HG02840 (cell line): ENCODE measurements at regions not wholly inside any gene's neighbourhood (a gene's known extent, or its start where the extent isn't known, plus 50 kb on each side); places are given as distances from the start of the nearest gene placed in this dataset.

Source experiments
- ATAC-seq: cut with Tn5 transposase; IDR thresholded peaks from one replicate; pipeline ENCODE4 v1.9.1; 2021; ENCODE audit warnings: mild to moderate bottlenecking, moderate library complexity, moderate number of reproducible peaks; ENCODE audit not compliant: unreplicated experiment, low FRiP score

DNA sequence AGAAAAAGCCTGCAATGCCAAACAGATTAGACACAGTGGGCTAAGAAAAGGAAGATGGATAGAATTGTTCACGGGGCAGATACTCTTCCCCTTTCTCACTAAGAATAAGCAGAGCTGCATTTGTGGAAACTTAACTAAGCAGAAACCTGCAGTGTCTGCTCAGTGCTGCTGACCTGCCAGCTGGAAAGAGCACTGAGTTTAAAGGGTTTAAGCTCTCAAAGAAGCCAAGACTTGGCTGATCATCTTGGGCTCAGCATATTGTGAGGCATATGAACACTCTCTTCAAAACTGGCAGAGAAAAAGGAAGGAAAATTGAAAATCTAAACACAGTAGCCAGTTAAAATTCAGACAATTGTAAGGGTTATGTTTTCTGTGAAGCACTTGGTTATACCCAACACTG, 711.1 kb upstream of the EPHA7 start:
- no peak for ATAC-seq

DNA sequence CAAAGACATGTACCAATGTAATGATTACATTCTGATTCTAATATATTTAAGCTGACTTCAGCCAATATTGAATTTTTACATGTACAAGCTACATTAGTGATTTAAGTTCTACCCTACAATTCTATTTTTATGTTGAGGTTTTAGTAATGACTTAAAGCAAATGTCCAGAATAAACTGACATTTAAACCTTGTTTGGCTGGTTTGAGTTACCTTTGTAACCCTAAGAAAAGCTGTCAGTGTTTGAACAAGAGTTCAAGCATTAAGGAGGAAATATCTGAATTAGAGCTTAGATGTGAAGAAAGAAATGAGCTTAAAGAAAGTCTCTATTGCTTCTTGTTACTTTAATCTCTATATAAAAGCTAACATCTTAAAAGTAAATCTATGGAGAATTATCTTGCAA, 710.6 kb upstream of the EPHA7 start:
- ATAC-seq, result no peak

DNA sequence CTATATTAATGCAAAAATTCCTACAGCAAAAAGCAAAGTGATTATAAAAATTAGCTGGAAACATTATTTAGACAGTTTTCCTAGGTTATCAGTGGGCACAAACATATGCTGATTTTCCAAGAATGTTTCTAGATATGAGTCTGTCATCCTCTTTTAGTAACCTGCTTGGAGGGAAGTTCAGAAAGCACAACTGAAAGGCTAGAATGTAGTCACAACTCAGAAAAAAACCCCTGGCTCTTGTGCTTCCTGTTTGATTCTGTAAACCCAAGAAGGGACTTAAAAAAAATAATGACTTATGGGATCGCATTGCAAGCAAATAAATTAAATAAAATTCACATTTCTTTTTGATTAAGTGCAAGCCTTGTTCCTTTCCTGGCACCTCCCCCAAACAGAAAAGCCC, 708.4 kb upstream of the EPHA7 start:
- ATAC-seq, result no peak

DNA sequence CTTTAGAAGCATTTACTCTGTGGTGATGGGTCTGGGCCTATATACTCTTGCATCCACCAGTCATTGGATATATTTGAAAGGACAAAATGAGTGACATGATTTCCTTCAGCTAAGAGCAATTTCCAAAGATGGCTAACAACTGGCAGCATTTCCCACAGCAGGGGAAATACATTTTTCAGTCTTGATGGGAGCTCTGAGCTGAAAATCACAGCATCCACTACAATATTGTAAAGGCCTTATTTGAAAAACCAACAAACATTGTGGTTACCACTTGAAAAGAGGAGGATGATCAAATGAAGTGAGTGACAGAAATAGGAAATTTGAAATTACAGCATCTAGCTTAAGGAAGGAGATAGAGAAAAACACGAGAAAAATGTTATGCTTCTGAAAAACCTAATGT, 705.0 kb upstream of the EPHA7 start:
- no peak for ATAC-seq

DNA sequence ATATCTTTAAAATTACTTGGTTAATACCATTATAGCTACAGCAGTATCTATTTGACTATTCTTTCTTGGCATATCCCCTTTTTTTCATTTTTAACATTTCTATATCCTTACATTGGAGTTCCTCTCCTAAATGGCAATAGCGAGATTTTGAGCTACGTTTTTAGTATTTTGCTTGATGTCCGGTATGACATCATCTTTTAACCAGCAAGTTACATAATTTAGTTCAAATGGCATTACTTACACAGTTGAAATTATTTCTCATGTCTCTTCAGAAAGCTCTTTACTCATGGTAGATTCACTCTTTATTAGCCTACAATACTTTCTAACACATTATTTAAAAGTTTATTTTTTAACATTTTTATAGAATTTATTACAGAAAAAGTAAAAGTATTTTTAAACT, 701.7 kb upstream of the EPHA7 start:
- ATAC-seq, result no peak

DNA sequence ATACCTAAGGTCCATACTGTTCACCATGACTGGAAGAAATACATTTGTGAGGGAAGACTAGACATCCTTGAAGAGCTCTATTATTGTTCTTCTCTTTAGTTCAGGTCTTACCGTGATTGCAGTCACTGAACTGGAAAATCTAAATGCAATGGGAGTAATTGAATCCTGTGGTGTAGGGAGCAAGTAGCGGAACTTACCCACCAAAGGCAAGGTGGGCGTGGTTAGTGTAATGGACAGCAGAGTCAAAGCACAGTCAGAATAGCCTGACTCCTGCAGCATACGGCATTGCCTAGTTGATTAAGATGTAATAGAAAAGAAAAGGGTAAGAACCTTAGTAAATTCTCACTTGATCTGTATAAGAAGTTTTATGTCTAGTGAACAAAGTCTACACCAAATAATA, 679.7 kb upstream of the EPHA7 start:
- ATAC-seq, result no peak

DNA sequence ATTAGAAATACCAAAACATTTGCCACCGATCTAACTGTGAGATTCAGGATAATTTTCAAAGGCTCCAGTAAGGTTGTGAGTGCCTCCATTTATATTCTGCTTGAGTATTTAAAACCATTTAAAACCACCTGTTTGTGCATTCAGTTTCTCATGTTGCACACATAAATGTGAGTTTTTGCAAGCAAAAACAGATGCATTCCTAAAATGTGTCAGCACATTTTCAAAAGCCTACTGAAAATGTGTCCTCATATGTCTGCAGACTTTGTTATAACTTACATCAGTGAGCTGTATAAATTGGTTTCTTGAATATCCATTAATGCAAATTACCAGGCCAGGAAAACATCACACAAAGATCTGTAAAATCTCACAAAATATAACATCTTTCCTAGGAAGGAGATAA, 676.6 kb upstream of the EPHA7 start:
- ATAC-seq, result no peak

DNA sequence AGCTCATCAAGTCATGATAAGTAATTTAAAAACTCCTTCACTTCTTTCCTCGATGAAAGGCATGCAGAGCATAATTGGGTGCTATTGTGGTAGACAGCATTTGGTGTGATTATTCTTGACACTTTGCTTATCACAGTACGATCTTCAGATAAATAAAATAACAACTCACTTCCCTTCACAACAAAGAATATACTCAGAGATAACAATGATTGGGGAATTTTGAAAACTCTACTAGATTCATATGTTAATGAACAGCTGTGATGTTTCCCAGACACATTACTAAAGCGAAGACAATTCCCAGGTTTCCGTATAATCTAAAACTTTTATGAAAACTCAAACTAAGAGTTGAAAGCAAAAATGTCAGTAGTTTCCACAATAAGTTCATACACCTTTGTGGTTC, 670.6 kb upstream of the EPHA7 start:
- ATAC-seq, result no peak

DNA sequence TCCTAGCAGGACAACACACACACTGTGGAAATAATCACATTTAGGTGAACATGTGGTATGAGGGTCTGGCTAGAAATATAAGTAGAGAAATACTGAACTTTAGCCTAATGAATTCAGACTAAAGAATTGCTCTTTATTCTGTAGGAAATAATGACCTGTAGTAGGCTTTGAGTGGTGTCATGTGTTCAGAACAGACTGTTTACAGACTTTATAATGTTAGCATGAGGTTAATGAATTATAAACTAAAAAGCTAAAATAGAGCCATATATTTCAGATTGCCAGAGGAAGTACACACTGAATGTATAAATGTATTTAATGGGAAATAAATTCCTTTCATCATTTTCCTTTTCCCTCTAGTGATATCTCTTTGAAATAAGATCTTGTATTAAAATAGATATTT, 669.5 kb upstream of the EPHA7 start:
- no peak for ATAC-seq

DNA sequence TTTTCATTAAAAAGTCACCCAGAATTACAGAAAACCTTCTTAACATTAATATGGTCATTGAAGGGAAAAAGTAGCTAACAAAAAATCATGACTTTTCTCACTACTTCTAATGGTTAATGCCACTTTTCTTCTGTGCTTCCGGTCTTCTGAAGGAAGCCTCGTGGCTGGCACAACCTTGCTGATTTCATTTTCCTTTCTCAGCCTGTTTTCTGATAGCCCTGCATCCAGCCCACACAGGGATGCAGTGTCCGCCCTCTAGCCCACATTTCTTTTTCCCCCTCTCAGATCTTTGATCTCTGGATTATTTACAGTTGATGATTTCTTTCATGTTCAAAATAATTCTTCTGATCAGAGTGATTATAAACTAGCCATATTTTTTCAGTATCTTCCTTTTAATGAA, 655.4 kb upstream of the EPHA7 start:
- no peak for ATAC-seq

DNA sequence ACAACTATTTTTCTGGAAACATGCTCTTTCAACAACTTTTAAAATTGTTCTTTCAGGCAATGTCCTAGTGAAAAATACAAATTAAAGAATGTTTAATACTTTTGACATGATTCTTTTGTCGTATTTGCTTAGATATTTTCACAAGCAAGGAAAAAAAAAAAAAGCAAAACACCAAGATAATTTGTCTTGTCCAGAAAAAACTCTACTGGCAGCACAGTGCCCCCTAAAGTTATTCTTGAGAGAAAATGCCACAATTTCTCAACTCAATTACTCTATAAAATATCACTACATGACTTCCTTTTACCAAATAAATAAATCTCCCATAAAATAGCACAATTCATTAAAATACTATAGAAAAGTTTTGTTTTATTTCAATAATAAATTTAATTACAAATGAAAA, 652.5 kb upstream of the EPHA7 start:
- ATAC-seq, result no peak

DNA sequence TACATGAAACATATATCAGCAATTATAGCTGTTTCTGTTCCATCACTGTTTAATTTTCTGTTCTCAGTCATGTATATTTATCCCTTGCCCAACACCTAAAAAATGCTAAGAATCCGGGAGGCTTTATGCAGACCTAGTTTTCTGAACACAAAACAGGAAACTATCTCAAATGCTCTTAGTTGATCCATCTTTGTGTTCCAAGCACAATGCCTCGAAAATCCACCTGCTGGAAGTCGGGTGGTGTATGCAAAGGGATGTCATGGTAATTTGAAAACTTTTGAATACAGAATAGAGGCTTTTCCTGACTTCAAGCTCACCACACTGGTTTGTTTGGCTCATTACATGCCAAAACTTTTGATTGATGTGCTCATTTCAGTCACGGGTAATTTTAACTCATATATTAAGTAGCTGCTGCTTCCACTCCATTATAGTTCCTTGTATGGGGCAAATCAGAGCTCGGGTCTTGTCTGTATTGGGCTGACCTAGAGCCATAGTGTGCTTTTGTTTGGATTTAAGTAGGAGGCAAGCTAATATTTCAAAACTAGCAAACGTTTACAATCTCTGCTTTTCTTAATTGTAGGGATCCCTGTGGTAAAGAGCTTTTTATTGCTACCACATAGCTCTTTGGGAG, 646.5 kb upstream of the EPHA7 start:
- no peak for ATAC-seq

DNA sequence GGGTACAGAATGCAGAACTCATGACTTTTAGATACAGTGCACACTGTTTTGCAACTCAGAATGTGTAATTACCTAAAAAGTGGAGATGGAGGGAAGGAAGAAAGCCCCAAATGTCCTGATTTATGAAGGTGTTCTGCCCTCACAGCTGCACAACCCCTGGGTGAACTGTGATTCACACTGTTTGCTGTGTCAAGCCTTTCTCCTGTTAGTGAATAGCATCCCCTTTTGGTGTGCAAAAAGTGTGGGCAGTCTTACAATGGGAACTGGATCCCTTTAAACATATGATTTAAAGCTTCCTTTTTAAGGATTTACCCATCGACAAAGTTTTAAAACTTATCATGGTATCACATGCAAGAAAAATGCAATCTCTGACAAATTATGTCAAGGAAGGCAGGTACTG, 633.4 kb upstream of the EPHA7 start:
- ATAC-seq, result no peak

DNA sequence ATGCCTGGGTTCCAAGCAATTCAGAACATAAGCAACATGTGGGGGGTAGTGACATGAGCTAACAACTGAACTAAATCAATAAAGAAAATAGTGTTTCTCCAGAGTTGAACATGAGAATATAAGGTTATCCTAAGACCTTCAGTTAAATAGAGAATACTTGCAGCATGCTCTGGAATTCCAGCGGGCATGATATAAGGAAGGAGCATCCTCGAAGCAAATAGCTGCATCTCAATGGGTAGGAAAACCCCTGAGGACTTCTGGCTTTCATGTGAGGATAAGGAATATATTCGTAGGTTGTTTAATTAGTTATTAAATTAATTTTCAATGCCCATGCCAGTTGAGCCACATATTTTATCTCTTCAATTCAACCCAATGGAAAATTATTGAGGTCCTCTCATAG, 631.2 kb upstream of the EPHA7 start:
- ATAC-seq, result no peak

DNA sequence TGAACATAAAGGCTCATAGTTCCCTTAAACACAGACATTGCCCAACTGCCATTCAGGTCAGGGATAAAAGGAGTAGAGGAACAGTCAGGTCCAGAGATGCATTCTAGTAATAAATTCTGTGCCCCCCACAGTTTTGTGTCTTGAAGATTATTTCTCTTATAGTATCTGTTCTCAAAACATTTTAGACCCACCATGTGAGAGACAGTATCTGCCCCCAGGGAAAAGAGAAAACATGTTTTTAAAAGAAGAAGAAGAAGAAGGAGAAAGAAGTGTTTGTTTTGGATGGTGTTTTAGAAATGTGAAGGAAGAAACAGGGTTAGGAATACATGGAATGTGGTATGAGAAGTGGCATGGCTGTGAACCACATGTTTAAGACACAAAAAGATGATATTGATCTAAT, 629.6 kb upstream of the EPHA7 start:
- ATAC-seq, result no peak

DNA sequence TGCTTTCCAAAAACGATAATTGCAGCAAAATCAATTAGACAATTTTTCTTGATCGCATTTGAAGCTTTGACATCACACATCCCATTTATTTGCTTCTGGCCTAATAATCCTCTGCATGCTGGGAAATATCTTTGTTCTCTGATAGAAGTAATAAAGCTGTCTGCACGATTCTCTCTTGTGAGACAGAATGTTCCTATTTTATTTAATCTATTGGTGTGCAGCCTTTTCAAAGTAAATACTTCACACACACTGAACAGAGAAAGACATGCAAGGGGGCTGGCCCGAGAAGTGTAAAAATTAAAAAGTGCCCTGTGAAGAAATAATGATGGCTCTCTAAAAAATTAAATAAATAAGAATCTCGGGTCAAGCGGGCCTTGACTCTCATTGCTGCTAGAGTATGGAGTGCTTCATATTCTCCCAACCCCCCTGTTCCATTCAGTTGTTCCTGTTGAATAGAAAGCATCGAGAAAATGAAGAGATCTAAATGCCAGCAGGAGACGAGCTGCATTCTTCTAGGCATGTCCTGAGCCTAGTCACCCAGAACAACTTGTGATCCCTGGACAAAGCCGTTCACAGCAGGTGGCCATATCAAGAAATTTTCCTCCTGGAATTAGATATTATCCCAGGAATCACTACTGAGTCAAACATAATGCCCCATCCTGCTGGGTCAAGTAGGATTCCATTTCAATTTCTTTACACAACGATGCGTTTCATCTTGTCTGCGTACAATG, 625.9 kb upstream of the EPHA7 start:
- ATAC-seq, result no peak

DNA sequence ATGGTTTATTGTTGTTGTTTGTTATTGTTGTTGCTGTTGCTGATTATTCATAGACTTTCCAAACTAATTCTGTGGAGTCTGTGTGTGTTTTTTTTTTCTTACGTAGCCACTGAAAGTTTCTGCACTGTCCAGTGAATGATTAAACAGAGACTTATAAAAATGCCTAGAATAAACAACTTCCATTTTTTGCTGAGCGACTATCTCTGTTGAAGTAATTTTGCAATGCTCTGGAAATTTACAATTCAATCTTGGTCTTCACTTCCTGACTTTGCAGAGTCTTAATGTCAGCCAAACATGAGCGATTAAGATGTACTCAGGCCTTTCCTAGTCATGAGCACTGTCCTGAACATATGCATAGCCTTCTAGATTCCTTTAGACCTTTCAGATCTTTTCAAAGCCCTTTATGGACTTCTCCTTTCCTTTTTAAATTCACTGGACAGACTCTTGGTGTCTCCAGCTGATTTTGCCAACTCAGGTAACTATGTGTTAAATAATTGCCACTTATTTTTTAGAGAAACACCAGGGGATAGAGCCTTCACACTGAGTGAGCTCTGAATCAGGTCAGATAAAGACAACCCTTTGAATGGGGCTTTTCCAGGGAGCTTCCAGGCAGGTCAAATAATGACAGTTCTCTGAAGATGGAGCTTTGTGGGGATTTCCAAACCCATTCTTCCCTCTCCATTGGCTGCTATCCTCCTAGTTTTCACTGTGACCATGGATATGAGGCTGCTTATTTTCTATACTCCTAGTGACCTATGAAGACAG, 622.8 kb upstream of the EPHA7 start:
- ATAC-seq, result no peak

DNA sequence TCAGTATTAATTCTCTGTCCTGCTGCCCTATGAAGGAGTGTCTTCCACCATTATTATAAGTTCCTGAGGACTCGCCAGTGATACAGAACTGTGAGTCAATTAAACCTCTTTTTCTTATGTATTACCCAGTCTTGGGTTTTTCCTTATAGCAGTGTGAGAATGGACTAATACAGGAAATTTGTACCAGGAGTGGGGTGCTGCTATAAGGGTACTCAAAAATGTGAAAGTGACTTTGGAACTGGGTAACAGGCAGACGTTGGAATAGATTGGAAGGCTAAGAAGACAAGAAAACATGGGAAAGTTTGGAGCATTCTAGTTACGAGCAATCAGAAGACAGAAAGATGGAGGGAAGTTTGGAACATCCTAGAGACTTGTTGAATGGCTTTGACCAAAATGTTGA, 616.7 kb upstream of the EPHA7 start:
- ATAC-seq, result no peak

DNA sequence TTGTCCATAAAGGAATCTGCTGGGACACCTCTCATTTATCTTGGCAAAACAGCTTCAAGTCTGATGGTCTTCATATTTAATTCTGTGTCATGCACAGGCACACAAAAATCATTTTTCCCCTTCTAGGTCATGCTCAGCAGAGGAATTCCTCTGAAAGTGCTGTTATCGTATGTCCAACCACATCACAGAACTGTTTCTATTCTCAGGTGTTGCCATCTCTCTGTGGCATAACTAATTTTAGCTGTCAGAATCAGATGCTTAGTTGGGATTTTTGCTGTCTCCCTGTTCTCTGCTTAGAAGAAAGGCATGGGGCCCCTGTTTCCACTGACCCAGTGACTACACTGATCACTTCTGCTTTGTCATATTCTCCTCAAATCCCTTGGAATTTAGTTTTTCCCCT, 608.0 kb upstream of the EPHA7 start:
- no peak for ATAC-seq

DNA sequence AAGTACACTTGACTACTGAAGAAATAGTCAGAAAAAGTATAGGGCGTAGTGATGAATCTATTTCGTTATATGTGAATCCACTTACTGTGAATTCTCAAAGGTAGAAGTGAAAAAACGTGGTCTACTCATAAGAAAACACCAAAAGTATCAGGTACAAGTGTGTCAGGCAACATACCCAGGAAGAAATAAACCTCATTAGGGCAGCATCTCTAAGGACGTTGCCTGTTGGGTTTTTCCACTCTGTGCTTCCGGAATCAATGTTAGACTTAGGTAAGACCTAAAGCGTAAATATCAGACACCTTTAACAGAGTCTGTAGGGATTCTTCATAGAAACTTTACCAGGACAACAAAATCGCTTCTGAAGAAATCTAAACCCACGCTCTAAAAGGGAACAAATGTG, 607.2 kb upstream of the EPHA7 start:
- ATAC-seq, result no peak

DNA sequence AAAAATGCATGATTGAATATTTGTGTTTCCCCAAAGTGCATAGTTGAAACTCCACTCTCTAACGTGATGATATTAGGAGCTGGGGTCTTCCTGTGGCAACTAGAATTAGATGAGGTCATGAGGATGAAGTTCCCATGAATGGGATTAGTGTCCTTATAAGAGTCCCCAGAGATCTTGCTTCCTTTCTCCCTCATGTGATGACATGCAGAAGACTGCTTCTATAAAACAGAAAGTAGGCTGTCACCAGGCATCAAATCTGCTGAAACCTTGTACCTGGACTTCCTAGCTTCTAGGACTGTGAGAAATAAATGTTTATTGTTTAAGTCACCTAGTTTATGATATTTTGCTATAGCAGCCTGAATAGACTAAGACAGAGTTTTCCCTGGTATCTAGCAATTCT, 586.5 kb upstream of the EPHA7 start:
- ATAC-seq, result no peak

DNA sequence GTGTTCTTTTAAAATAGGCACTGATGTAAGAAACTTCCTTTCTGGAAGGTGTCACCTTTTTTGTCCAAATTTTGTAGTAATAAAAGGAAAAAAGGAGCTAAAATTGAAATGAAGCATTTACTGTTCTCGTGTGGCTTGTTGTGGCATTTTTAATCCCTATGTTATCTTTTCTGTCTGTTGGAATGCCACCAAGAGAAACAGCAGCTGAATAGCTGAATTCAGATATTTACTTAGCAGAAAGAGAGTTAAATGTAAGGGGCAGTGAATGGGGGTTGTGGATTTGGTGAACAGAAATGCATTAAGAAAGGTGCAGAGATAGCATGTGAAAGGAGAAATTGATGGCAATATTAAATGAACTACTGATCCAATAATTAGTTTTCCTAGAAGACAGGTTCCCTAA, 573.6 kb upstream of the EPHA7 start:
- no peak for ATAC-seq
